ENCODE measurements at regions not wholly inside any gene's neighbourhood (a gene's known extent, or its start where the extent isn't known, plus 50 kb on each side); places are given as distances from the start of the nearest gene placed in this dataset.

DNA sequence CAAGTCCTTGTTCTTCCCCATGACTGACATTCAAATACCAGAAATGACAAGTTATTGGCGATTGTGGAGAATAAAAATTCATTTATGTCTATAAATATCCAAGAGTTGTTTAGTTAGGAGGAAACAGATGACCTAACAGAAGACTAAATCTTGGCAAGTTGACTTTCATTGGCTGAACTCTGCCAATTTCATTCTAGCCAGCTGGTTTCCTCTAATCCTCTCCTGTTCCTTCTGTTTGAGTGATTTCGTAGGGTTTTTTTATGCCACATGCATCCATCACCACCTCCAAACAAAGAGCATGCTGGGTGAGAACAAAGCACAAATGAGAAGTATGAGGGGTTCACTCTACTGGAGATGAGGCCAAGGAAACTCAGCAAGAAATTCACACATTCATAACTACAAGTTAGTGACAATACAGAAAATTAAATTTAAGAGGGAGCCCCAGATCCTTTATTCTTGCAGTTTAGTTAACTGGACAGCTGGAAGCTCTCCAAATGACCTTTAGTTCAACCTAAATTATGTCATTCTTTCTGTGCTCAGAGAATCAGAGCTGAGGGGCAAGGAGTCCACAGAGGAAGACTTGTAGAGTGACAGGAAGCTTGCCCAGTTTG lies 932.0 kb downstream of the TLE4 start:
- no peak for DNase-seq
- Histone ChIP-seq H3K4me3 (ENCODE audit: low read depth, low read length) (no peak overlapping the region), H3K27me3 (ENCODE audit: insufficient read depth, low read depth, severe bottlenecking) (no peaks in the 10 kb centered on the region), H3K27ac (no peak overlapping the region), H3K36me3 (no peaks in the 10 kb centered on the region), H3K9me3 (ENCODE audit: severe bottlenecking) (no peaks in the 10 kb centered on the region)
- TF ChIP-seq CTCF (IDR thresholded peaks at IDR 0.05; ENCODE audit: low read depth, low read length), result no peak

- Histone ChIP-seq H3K4me3 (ENCODE audit: low read depth, low read length) (no peak overlapping the region), H3K27ac (no peak overlapping the region), H3K9me3 (ENCODE audit: severe bottlenecking) (no peaks in the 10 kb centered on the region), H3K27me3 (ENCODE audit: insufficient read depth, low read depth, severe bottlenecking) (no peaks in the 10 kb centered on the region), H3K36me3 (no peaks in the 10 kb centered on the region)
- DNase-seq, result no peak
- TF ChIP-seq CTCF (IDR thresholded peaks at IDR 0.05; ENCODE audit: low read depth, low read length), result no peak
Measured at GRCh38 chr9:80502306-80502705, 930.5 kb downstream of the TLE4 start.

DNA sequence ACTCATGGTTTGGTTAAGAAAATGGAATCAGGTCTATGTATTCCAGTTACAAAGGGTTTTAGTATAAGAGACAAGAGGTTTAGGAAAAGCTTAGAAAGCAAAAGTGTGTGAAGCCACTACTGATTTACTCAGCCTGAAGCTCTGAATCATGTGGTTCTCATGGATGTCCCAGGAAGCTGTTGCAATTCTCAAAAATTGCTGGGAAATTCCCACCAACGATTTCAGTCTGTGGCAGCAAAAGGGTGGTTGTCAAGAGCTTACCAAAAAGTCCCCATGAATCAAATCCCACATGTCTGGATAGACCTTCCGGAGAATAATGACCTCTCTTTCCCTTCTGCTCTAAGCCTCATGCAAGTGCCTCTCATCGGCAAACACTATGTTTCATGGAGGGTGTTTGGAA lies 929.9 kb downstream of the TLE4 start:
- DNase-seq, result no peak
- H3K4me3 ChIP-seq (ENCODE audit: low read depth, low read length), result no peak overlapping the region

GRCh38 chr9:80500300-80500699 lies 928.5 kb downstream of the TLE4 start:
- peak; percentile 34 for DNase-seq
- peak; percentile 42 for TF ChIP-seq CTCF (IDR thresholded peaks at IDR 0.05; ENCODE audit: low read depth, low read length)
- H3K27ac ChIP-seq, result no peak overlapping the region

More for the DNA sequence above, 929.9 kb downstream of the TLE4 start:
- Histone ChIP-seq H3K27ac (no peak overlapping the region), H3K9me3 (ENCODE audit: severe bottlenecking) (no peaks in the 10 kb centered on the region), H3K36me3 (no peaks in the 10 kb centered on the region), H3K27me3 (ENCODE audit: insufficient read depth, low read depth, severe bottlenecking) (no peaks in the 10 kb centered on the region)
- no peak for TF ChIP-seq CTCF (IDR thresholded peaks at IDR 0.05; ENCODE audit: low read depth, low read length)

DNA sequence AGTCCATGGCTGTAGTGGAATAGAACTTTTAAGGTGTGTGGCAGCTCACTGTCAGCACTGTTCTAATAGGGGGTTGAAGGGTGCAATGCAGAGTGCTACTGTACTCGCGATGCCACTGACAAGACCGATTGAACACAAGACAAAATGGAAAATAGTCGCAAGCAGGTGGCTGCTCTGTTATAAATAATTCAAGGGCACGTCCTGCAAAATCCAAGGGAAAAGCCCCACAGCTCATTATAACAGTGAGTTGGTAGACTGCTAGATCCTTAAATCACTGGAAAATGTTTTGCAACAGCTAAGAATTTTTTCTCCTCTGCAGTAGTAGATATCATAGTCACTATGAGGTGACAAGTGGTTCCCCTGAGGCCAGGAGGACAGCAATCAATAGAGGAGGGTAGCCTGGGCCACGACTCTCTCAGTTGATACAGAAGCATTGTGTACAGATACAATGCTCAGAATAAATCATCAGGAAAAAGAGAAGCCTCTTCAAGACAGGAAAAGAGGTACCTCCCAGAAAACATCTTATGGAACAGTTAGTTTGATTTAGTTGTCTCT lies 926.3 kb downstream of the TLE4 start:
- TF ChIP-seq CTCF (IDR thresholded peaks at IDR 0.05; ENCODE audit: low read depth, low read length), result no peak
- DNase-seq, result no peak

More at GRCh38 chr9:80500300-80500699, 928.5 kb downstream of the TLE4 start:
- Histone ChIP-seq H3K27me3 (ENCODE audit: insufficient read depth, low read depth, severe bottlenecking) (no peaks in the 10 kb centered on the region), H3K36me3 (no peaks in the 10 kb centered on the region), H3K9me3 (ENCODE audit: severe bottlenecking) (no peaks in the 10 kb centered on the region), H3K4me3 (ENCODE audit: low read depth, low read length) (no peak overlapping the region)

More for the DNA sequence above, 926.3 kb downstream of the TLE4 start:
- Histone ChIP-seq H3K4me3 (ENCODE audit: low read depth, low read length) (no peak overlapping the region), H3K27me3 (ENCODE audit: insufficient read depth, low read depth, severe bottlenecking) (no peaks in the 10 kb centered on the region), H3K27ac (no peak overlapping the region), H3K36me3 (no peaks in the 10 kb centered on the region), H3K9me3 (ENCODE audit: severe bottlenecking) (no peaks in the 10 kb centered on the region)

Data from WERI-Rb-1 (cell line).